H1 (cell line): ENCODE measurements at regions not wholly inside any gene's neighbourhood (a gene's known extent, or its start where the extent isn't known, plus 50 kb on each side); places are given as distances from the start of the nearest gene placed in this dataset.

Experiments used
- CTCF ChIA-PET: fragments of 300-600 bp; sonication (Branson Sonifier 250); formaldehyde crosslinking; loops from one replicate; lab custom pipeline; 2021; ENCODE audit not compliant: partially characterized antibody; lab: Charles Lee
- POLR2A ChIA-PET: fragments of 300-600 bp; sonication (Branson Sonifier 250); formaldehyde crosslinking; loops from one replicate; lab custom pipeline; 2021; ENCODE audit warnings: inconsistent platforms; ENCODE audit not compliant: partially characterized antibody; lab: Charles Lee
- DNase-seq, 2 experiments: peaks; one replicate each; pipeline versions ENCODE4 v3.0.0 to v3.0.0-alpha.2; 2010 to 2022; ENCODE audit warnings: low spot score in 2 of 2, low read depth in 1 of 2, mixed read lengths in 1 of 2
- FAIRE-seq: peaks from 2 replicates; lab custom pipeline; 2011; peaks lifted over from hg19 to GRCh38; lab: Jason Lieb, UNC
- H2AFZ ChIP-seq: 2 replicates; pipeline ENCODE4 v1.8.1; 2012; ENCODE audit warnings: low read length, inconsistent platforms
- H2AK5ac ChIP-seq: 2 replicates; pipeline ENCODE4 v1.6.1; 2013; ENCODE audit warnings: low read depth, low read length
- H2BK120ac ChIP-seq: replicated peaks from 2 replicates; pipeline ENCODE3; 2013; ENCODE audit warnings: low read depth, low read length, inconsistent platforms
- H2BK12ac ChIP-seq: 2 replicates; pipeline ENCODE4 v1.6.1; 2013; ENCODE audit warnings: low read depth, low read length
- H2BK15ac ChIP-seq: 2 replicates; pipeline ENCODE4 v1.6.1; 2013; ENCODE audit warnings: low read length
- H2BK20ac ChIP-seq: 2 replicates; pipeline ENCODE4 v1.6.1; 2013; ENCODE audit warnings: low read length
- H2BK5ac ChIP-seq: 2 replicates; pipeline ENCODE4 v1.6.1; 2013; ENCODE audit warnings: low read depth, low read length
- H3K14ac ChIP-seq: 2 replicates; pipeline ENCODE4 v1.6.1; 2013; ENCODE audit warnings: inconsistent platforms; ENCODE audit not compliant: insufficient read length
- H3K18ac ChIP-seq: 2 replicates; pipeline ENCODE4 v1.6.1; 2013; ENCODE audit warnings: low read length; ENCODE audit errors: extremely low read depth
- H3K23ac ChIP-seq: 2 replicates; pipeline ENCODE4 v1.6.1; 2013; ENCODE audit warnings: inconsistent platforms; ENCODE audit not compliant: insufficient read length
- H3K23me2 ChIP-seq: 2 replicates; pipeline ENCODE4 v1.6.1; 2013; ENCODE audit warnings: low read depth, low read length
- H3K27ac ChIP-seq: 2 replicates; pipeline ENCODE4 v1.6.1; 2011; ENCODE audit warnings: low read depth, low read length, inconsistent platforms
- H3K27me3 ChIP-seq, 4 experiments: replicated peaks in 1 of 4; 1 replicate in 1 of 4; 2 replicates in 3 of 4; pipeline versions ENCODE4 v1.6.1 to v1.8.1; 2011 to 2013; ENCODE audit warnings: low read length in 3 of 4, mild to moderate bottlenecking in 3 of 4, inconsistent platforms in 2 of 4, mixed read lengths in 2 of 4, moderate library complexity in 1 of 4; ENCODE audit not compliant: control insufficient read depth in 3 of 4, insufficient read depth in 3 of 4; ENCODE audit errors: extremely low read depth in 1 of 4
- H3K36me3 ChIP-seq, 4 experiments: 2 replicates each; pipeline versions ENCODE4 v1.6.1 to v1.8.1; 2011 to 2013; ENCODE audit warnings: mild to moderate bottlenecking in 4 of 4, low read length in 3 of 4, moderate library complexity in 2 of 4, control low read depth in 1 of 4, inconsistent platforms in 1 of 4; ENCODE audit not compliant: insufficient read depth in 4 of 4, control insufficient read depth in 2 of 4
- H3K4ac ChIP-seq: replicated peaks from 2 replicates; pipeline ENCODE3; 2013; ENCODE audit warnings: low read length, low read depth, mixed read lengths, inconsistent platforms; ENCODE audit not compliant: insufficient read length
- H3K4me1 ChIP-seq, 4 experiments: replicated peaks in 1 of 4; 1 replicate in 1 of 4; 2 replicates in 3 of 4; pipeline versions ENCODE4 v1.6.1 to v1.8.1; 2011 to 2013; ENCODE audit warnings: low read length in 3 of 4, inconsistent platforms in 2 of 4, mixed read lengths in 1 of 4; ENCODE audit not compliant: insufficient read depth in 4 of 4, control insufficient read depth in 3 of 4
- H3K4me2 ChIP-seq, 2 experiments: 2 replicates each; pipeline versions ENCODE4 v1.6.1 to v1.8.1; 2011 to 2013; ENCODE audit warnings: low read depth in 2 of 2, low read length in 2 of 2, control low read depth in 1 of 2, inconsistent platforms in 1 of 2, mild to moderate bottlenecking in 1 of 2; ENCODE audit not compliant: insufficient read depth in 1 of 2
- H3K4me3 ChIP-seq, 4 experiments: fragments of 200-600, 300-600 bp in 1 of 4; sonication (generic), shearing (Covaris generic), sonication (Bioruptor Twin) in 1 of 4; 2 replicates each; pipeline versions ENCODE4 v1.5.1 to v1.8.1; 2011 to 2016; ENCODE audit warnings: low read length in 4 of 4, low read depth in 3 of 4, control low read depth in 2 of 4, inconsistent platforms in 2 of 4, mild to moderate bottlenecking in 2 of 4, mixed read lengths in 1 of 4, moderate library complexity in 1 of 4; ENCODE audit not compliant: insufficient read depth in 2 of 4; ENCODE audit errors: extremely low read depth in 1 of 4
- H3K56ac ChIP-seq: replicated peaks from 2 replicates; pipeline ENCODE3; 2013; ENCODE audit warnings: low read depth, mild to moderate bottlenecking, mixed read lengths, low read length, inconsistent platforms; ENCODE audit not compliant: insufficient read length
- H3K79me1 ChIP-seq: 2 replicates; pipeline ENCODE4 v1.6.1; 2013; ENCODE audit warnings: low read depth, low read length, control low read depth
- H3K79me2 ChIP-seq, 2 experiments: 2 replicates each; pipeline versions ENCODE4 v1.6.1 to v1.8.1; 2012 to 2013; ENCODE audit warnings: low read length in 2 of 2, mild to moderate bottlenecking in 2 of 2, inconsistent platforms in 1 of 2; ENCODE audit not compliant: insufficient read depth in 2 of 2, control insufficient read depth in 1 of 2
- H3K9ac ChIP-seq, 4 experiments: replicated peaks in 1 of 4; 1 replicate in 1 of 4; 2 replicates in 3 of 4; pipeline versions ENCODE4 v1.6.1 to v1.8.1; 2011 to 2013; ENCODE audit warnings: low read depth in 3 of 4, low read length in 3 of 4, control low read depth in 2 of 4, mild to moderate bottlenecking in 2 of 4, moderate library complexity in 2 of 4, inconsistent platforms in 1 of 4; ENCODE audit errors: extremely low read depth in 1 of 4
- H3K9me3 ChIP-seq, 2 experiments: 2 replicates each; pipeline versions ENCODE4 v1.6.1 to v1.8.1; 2012 to 2013; ENCODE audit warnings: mild to moderate bottlenecking in 2 of 2, moderate library complexity in 2 of 2, control low read depth in 1 of 2, inconsistent platforms in 1 of 2, low read depth in 1 of 2, low read length in 1 of 2, mixed read lengths in 1 of 2; ENCODE audit not compliant: insufficient read depth in 2 of 2
- H4K20me1 ChIP-seq, 2 experiments: replicated peaks in 1 of 2; 2 replicates each; pipeline versions ENCODE3 to v1.8.1; 2011 to 2013; ENCODE audit warnings: inconsistent platforms in 2 of 2, low read length in 2 of 2, mild to moderate bottlenecking in 1 of 2; ENCODE audit not compliant: insufficient read depth in 2 of 2, control insufficient read depth in 1 of 2
- H4K5ac ChIP-seq: 2 replicates; pipeline ENCODE4 v1.6.1; 2013; ENCODE audit warnings: low read length, low read depth, mixed read lengths, inconsistent platforms; ENCODE audit not compliant: insufficient read length
- H4K8ac ChIP-seq: 2 replicates; pipeline ENCODE4 v1.8.0; 2013; ENCODE audit warnings: mild to moderate bottlenecking, moderate library complexity, low read length, inconsistent platforms; ENCODE audit not compliant: insufficient read depth; ENCODE audit errors: extremely low read depth
- H4K91ac ChIP-seq: replicated peaks from 2 replicates; pipeline ENCODE3; 2013; ENCODE audit warnings: low read length, mixed read lengths, inconsistent platforms; ENCODE audit not compliant: insufficient read length
- BRCA1 ChIP-seq: IDR thresholded peaks from 2 replicates; pipeline ENCODE4 v1.6.1; 2012; ENCODE audit warnings: low read depth, low read length, improper control_type of control experiment
- EGR1 ChIP-seq: IDR thresholded peaks from 2 replicates; pipeline ENCODE4 v1.6.1; 2011; ENCODE audit warnings: low read depth, low read length, borderline replicate concordance
- KDM4A ChIP-seq: IDR thresholded peaks from one replicate; pipeline ENCODE4 v1.7.1; 2012; ENCODE audit warnings: low read depth, mild to moderate bottlenecking, moderate library complexity, low read length, inconsistent platforms; ENCODE audit not compliant: severe bottlenecking
- KDM5A ChIP-seq: fragments of 200-600 bp; IDR thresholded peaks from 2 replicates; pipeline ENCODE4 v1.7.1; 2012; ENCODE audit warnings: mild to moderate bottlenecking, low read length, inconsistent platforms, mixed read lengths
- TCF12 ChIP-seq: IDR thresholded peaks from 2 replicates; pipeline ENCODE4 v1.6.1; 2011; ENCODE audit warnings: low read depth, mild to moderate bottlenecking, low read length
- YY1 ChIP-seq: IDR thresholded peaks from 2 replicates; pipeline ENCODE4 v1.6.1; 2011; ENCODE audit warnings: low read depth, mild to moderate bottlenecking, low read length
- WGBS, 2 experiments: shearing (Covaris generic) in 1 of 2; methylation state at CpG; one replicate each; pipeline versions ENCODE4 v1.1.6 to v1.1.7; 2013 to 2015; ENCODE audit warnings: low lambda C conversion rate in 2 of 2, mixed read lengths in 2 of 2, inconsistent platforms in 1 of 2, low coverage in 1 of 2, missing lambda C conversion rate in 1 of 2; ENCODE audit not compliant: insufficient replicate concordance in 2 of 2, insufficient coverage in 1 of 2, insufficient read length in 1 of 2; ENCODE audit errors: extremely low coverage in 1 of 2, missing lambda C conversion rate in 1 of 2; 5-methylcytosine and 5-hydroxymethylcytosine counted together

DNA sequence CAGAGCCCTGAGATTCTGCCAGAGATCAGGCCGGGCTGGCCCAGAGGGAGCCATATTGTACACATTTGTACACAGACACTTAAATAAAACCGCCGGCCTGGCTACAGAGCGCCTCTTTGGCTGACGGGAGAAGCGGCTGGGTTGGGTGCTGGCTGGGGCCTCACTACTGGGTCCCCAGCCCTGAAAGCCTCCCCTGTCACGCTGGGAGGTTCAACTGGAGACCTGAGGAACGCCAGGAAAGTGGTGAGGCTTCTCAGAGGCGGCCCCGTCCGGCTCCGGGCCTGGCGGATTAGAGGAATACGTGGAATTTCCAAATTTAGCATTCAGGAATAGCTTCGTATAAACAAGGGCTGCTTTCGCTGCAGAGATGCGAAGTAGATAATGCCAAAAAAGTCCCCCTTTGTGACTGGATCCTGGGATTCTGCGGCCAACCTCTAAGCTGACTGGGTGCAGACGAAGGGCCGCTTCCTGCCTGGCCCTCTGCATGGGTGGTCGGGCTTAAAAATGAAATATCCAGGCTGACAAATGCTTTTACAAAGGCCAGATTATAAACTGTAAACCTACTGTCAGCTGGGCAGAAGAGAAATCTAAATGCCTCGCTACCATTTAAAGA is 252.4 kb downstream of the IRF8 start:
- FAIRE-seq (no peak), DNase-seq (no peak)
- H3K79me1 ChIP-seq, result no peaks in the 10 kb centered on the region
- TF ChIP-seq EGR1 (no peak), KDM5A (no peak), YY1 (no peak), TCF12 (no peak), BRCA1 (no peak), KDM4A (no peak)
- no peak overlapping the region for H2BK20ac ChIP-seq
- no peak overlapping the region for H2BK15ac ChIP-seq
- H3K4me1 ChIP-seq, result no peaks in the 10 kb centered on the region
- no peak overlapping the region for H3K4me3 ChIP-seq
- no peak overlapping the region for H2AK5ac ChIP-seq
- H3K23me2 ChIP-seq, result no peaks in the 10 kb centered on the region
- no peak overlapping the region for H3K18ac ChIP-seq
- H3K23ac ChIP-seq, result no peak overlapping the region
- no peak overlapping the region for H2BK120ac ChIP-seq
- no peaks in the 10 kb centered on the region for H4K20me1 ChIP-seq
- no peak overlapping the region for H2AFZ ChIP-seq
- H4K91ac ChIP-seq, result no peak overlapping the region
- H3K36me3 ChIP-seq, result no peaks in the 10 kb centered on the region
- H4K5ac ChIP-seq, result no peak overlapping the region
- no peaks in the 10 kb centered on the region; a peak in 1 of 7 replicates for H3K27me3 ChIP-seq
- H3K14ac ChIP-seq, result no peak overlapping the region
- no peak overlapping the region for H3K4me2 ChIP-seq
- H3K56ac ChIP-seq, result no peak overlapping the region
- CTCF ChIA-PET, result interaction anchor here (1.0 to 3.7 kb wide), 2 partner anchors 102 to 191 kb away, joined by 3 to 11 read pairs; no protein-coding TSS in a partner anchor
- H3K27ac ChIP-seq, result no peak overlapping the region
- WGBS, 2 experiments, result 90% methylated on average over 22 of the region's 22 CpGs; no CpG with 5 or more reads in 1 of the 2 experiments
- no peak overlapping the region for H2BK5ac ChIP-seq
- H3K9me3 ChIP-seq, result no peaks in the 10 kb centered on the region
- H3K4ac ChIP-seq, result no peak overlapping the region
- H4K8ac ChIP-seq, result no peak overlapping the region
- POLR2A ChIA-PET, result no interaction called here
- H3K9ac ChIP-seq, result no peak overlapping the region
- H2BK12ac ChIP-seq, result no peak overlapping the region
- no peaks in the 10 kb centered on the region for H3K79me2 ChIP-seq
